LNCaP clone FGC (cell line): ENCODE measurements at regions not wholly inside any gene's neighbourhood (a gene's known extent, or its start where the extent isn't known, plus 50 kb on each side); places are given as distances from the start of the nearest gene placed in this dataset.

Experiments
- DNase-seq: peaks from one replicate; pipeline ENCODE4 v3.0.0-alpha.2; 2011; ENCODE audit warnings: low read depth
- H3K4me3 ChIP-seq: 2 replicates; pipeline ENCODE4 v1.5.1; 2011; ENCODE audit warnings: mild to moderate bottlenecking, low read depth, low read length, control low read depth
- CTCF ChIP-seq: IDR thresholded peaks from 2 replicates; pipeline ENCODE4 v1.5.1; 2012; ENCODE audit warnings: mild to moderate bottlenecking; ENCODE audit not compliant: control insufficient read depth, insufficient read depth; ENCODE audit errors: extremely low read depth

DNA sequence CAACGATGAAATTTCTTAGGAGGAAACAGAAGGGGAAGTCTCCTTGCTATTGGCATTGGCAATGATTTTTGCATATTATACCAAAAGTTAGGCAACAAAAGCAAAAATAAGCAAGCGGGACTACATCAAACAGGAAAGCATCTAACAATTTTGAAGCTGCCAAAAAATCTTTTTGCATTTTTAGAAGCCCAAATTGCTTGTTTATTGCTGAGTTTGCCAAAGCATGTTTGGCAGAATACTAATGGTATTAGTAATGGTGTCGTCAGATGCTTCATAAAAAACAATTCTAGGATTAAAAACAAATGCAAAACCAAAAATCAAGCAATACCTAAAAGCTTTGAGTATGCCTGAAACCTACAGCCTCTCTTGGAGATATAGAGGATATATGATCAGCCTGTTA is 80.0 kb downstream of the GALR1 start:
- no peak overlapping the region for H3K4me3 ChIP-seq
- TF ChIP-seq CTCF, result no peak
- no peak for DNase-seq

DNA sequence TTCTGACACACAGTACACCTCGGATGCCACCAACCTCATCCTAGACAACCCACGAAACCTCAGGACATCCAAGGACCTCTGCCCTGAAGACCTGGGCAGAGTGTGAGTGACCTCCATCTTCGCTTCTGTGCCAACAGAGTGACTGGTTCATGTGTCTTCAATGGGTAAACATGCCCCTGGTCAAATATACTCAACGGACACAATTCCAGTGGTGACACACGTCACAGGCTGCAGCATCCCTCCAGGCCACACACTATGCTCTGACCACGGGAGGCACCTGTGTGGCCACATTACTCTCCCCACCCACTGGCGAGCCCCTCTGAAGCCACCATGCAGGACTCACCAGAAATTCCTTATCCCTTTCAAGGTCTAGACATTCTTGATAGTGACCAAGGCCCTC is 85.2 kb downstream of the GALR1 start:
- H3K4me3 ChIP-seq, result no peak overlapping the region
- DNase-seq, result no peak
- no peak for TF ChIP-seq CTCF

DNA sequence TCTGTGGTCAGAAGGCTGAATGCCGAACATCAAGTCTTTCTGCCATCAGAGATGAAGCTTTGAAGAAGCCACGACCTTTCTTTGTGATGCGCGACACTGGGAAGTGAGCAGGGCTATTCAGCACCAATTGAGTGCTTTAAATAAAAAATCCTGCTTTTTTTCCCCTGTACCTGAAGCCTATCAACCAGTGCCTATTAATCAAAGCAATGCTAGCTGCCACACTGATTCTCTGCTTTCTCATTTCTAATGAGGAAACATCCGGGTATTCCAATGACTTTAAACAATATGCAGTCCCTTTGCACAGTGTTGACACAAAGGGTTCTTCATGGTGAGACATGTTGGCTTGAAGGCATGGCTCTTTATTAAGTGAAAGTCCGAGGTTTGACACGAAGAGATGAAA is 88.0 kb downstream of the GALR1 start:
- TF ChIP-seq CTCF, result no peak
- H3K4me3 ChIP-seq, result no peak overlapping the region
- DNase-seq, result no peak

- no peak for DNase-seq
- H3K4me3 ChIP-seq, result no peak overlapping the region
- TF ChIP-seq CTCF, result no peak
These were observed 89.4 kb downstream of the GALR1 start for GRCh38 chr18:77339093-77339492.

- H3K4me3 ChIP-seq, result no peak overlapping the region
- TF ChIP-seq CTCF, result no peak
- DNase-seq, result no peak
These were observed 90.0 kb downstream of the GALR1 start for GRCh38 chr18:77339623-77340022.

- no peak overlapping the region for H3K4me3 ChIP-seq
- DNase-seq, result no peak
- TF ChIP-seq CTCF, result no peak
These were observed 91.2 kb downstream of the GALR1 start for GRCh38 chr18:77340815-77341214.

- no peak for TF ChIP-seq CTCF
- H3K4me3 ChIP-seq, result no peak overlapping the region
- DNase-seq, result no peak
These were observed 92.1 kb downstream of the GALR1 start for GRCh38 chr18:77341527-77342325.
